NCI-H2107 treated with DMSO at 0.1 percent for 48 hours (cell line): ENCODE measurements at regions not wholly inside any gene's neighbourhood (a gene's known extent, or its start where the extent isn't known, plus 50 kb on each side); places are given as distances from the start of the nearest gene placed in this dataset.

Source experiments
- DNase-seq: peaks from one replicate; lab custom pipeline; 2025; ENCODE audit not compliant: unreplicated experiment; lab: John Stamatoyannopoulos, UW

- no peak for DNase-seq
Measured at GRCh38 chr9:108093773-108094675, 604.5 kb upstream of the KLF4 start.

- no peak for DNase-seq
Measured at GRCh38 chr9:108088916-108089315, 599.3 kb upstream of the KLF4 start.

GRCh38 chr9:108087781-108088180, 598.2 kb upstream of the KLF4 start:
- DNase-seq = no peak

GRCh38 chr9:108086624-108087023, 597.1 kb upstream of the KLF4 start:
- no peak for DNase-seq

GRCh38 chr9:108085294-108085693, 595.7 kb upstream of the KLF4 start:
- DNase-seq = no peak

- no peak for DNase-seq
Measured at GRCh38 chr9:108083796-108084352, 594.3 kb upstream of the KLF4 start.

- peak; percentile 22 for DNase-seq
Measured at GRCh38 chr9:108083160-108083750, 593.7 kb upstream of the KLF4 start.

- DNase-seq = no peak
Measured at GRCh38 chr9:108081112-108081511, 591.5 kb upstream of the KLF4 start.

- DNase-seq = no peak
Measured at GRCh38 chr9:108080285-108080684, 590.7 kb upstream of the KLF4 start.

GRCh38 chr9:108078811-108079210, 589.2 kb upstream of the KLF4 start:
- no peak for DNase-seq

- no peak for DNase-seq
Measured at GRCh38 chr9:108078375-108078774, 588.8 kb upstream of the KLF4 start.

GRCh38 chr9:108077556-108077955, 588.0 kb upstream of the KLF4 start:
- DNase-seq = no peak

- peak; percentile 3 for DNase-seq
Measured at GRCh38 chr9:108074900-108075299, 585.3 kb upstream of the KLF4 start.

- no peak for DNase-seq
Measured at GRCh38 chr9:108073823-108074222, 584.3 kb upstream of the KLF4 start.

GRCh38 chr9:108072740-108073139, 583.2 kb upstream of the KLF4 start:
- no peak for DNase-seq

- no peak for DNase-seq
Measured at GRCh38 chr9:108070861-108071260, 581.3 kb upstream of the KLF4 start.

- no peak for DNase-seq
Measured at GRCh38 chr9:108069991-108070390, 580.4 kb upstream of the KLF4 start.

- no peak for DNase-seq
Measured at GRCh38 chr9:108062680-108063079, 573.1 kb upstream of the KLF4 start.

GRCh38 chr9:108060175-108060574, 570.6 kb upstream of the KLF4 start:
- no peak for DNase-seq

- no peak for DNase-seq
Measured at GRCh38 chr9:108058135-108058814, 568.7 kb upstream of the KLF4 start.

GRCh38 chr9:108057421-108058134, 568.0 kb upstream of the KLF4 start:
- no peak for DNase-seq
